Panc1 (cell line): ENCODE measurements at regions not wholly inside any gene's neighbourhood (a gene's known extent, or its start where the extent isn't known, plus 50 kb on each side); places are given as distances from the start of the nearest gene placed in this dataset.
A peak's percentile ranks its signal among the peaks of the same experiment; 100 is the strongest.

Experiments used
- TF ChIP-seq, protein P1 (sequence below), 2 experiments: IDR thresholded peaks; 2 replicates each; pipeline ENCODE4 v1.6.1; 2011 to 2012; ENCODE audit warnings: low read depth in 2 of 2, control low read depth in 1 of 2, low read length in 1 of 2, mild to moderate bottlenecking in 1 of 2, moderate library complexity in 1 of 2; ENCODE audit not compliant: insufficient read depth in 1 of 2
- TF ChIP-seq, protein P2 (sequence below): fragments of 450-650 bp; IDR thresholded peaks from 2 replicates; pipeline ENCODE4 v1.5.1; 2017; ENCODE audit warnings: mild to moderate bottlenecking

DNA sequence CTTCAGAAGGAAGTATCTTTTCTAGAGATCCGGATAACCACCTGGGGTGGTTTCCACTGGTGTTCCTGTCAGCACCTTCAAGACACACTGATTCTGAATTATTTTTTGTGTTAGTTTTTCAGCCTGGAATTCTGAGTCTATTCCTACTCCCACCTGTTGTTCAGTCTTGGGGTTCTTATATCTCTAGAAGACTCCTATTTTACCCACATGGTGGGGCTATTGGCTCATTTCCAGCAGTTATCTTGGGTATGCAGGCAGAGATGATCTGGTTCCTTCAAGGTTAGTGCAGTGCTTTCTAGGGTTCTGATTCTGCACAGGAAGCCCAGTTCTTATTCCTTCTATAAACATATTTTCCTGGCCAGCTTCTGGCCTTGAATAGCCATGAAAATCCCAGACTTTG, 175.6 kb upstream of the PDE7B start:
- TF ChIP-seq, protein P1, sequence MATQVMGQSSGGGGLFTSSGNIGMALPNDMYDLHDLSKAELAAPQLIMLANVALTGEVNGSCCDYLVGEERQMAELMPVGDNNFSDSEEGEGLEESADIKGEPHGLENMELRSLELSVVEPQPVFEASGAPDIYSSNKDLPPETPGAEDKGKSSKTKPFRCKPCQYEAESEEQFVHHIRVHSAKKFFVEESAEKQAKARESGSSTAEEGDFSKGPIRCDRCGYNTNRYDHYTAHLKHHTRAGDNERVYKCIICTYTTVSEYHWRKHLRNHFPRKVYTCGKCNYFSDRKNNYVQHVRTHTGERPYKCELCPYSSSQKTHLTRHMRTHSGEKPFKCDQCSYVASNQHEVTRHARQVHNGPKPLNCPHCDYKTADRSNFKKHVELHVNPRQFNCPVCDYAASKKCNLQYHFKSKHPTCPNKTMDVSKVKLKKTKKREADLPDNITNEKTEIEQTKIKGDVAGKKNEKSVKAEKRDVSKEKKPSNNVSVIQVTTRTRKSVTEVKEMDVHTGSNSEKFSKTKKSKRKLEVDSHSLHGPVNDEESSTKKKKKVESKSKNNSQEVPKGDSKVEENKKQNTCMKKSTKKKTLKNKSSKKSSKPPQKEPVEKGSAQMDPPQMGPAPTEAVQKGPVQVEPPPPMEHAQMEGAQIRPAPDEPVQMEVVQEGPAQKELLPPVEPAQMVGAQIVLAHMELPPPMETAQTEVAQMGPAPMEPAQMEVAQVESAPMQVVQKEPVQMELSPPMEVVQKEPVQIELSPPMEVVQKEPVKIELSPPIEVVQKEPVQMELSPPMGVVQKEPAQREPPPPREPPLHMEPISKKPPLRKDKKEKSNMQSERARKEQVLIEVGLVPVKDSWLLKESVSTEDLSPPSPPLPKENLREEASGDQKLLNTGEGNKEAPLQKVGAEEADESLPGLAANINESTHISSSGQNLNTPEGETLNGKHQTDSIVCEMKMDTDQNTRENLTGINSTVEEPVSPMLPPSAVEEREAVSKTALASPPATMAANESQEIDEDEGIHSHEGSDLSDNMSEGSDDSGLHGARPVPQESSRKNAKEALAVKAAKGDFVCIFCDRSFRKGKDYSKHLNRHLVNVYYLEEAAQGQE (IDR thresholded peaks at IDR 0.05; ENCODE audit: insufficient read depth in 1 of 2, low read depth in 2 of 2, low read length in 1 of 2), result no peak
- TF ChIP-seq, protein P2, sequence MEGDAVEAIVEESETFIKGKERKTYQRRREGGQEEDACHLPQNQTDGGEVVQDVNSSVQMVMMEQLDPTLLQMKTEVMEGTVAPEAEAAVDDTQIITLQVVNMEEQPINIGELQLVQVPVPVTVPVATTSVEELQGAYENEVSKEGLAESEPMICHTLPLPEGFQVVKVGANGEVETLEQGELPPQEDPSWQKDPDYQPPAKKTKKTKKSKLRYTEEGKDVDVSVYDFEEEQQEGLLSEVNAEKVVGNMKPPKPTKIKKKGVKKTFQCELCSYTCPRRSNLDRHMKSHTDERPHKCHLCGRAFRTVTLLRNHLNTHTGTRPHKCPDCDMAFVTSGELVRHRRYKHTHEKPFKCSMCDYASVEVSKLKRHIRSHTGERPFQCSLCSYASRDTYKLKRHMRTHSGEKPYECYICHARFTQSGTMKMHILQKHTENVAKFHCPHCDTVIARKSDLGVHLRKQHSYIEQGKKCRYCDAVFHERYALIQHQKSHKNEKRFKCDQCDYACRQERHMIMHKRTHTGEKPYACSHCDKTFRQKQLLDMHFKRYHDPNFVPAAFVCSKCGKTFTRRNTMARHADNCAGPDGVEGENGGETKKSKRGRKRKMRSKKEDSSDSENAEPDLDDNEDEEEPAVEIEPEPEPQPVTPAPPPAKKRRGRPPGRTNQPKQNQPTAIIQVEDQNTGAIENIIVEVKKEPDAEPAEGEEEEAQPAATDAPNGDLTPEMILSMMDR, result peak; percentile 24; the same call in 1 of the 2 replicates
